Hematopoietic multipotent progenitor cell treated with erythropoietin and hydrocortisone succinate and interleukin-3 and kit ligand, for 15 days (in vitro differentiated cells): ENCODE measurements at regions not wholly inside any gene's neighbourhood (a gene's known extent, or its start where the extent isn't known, plus 50 kb on each side); places are given as distances from the start of the nearest gene placed in this dataset.
A peak's percentile ranks its signal among the peaks of the same experiment; 100 is the strongest.

Experiments used
- DNase-seq: peaks from one replicate; pipeline ENCODE4 v3.0.0-alpha.2; 2015; ENCODE audit warnings: low spot score

DNA sequence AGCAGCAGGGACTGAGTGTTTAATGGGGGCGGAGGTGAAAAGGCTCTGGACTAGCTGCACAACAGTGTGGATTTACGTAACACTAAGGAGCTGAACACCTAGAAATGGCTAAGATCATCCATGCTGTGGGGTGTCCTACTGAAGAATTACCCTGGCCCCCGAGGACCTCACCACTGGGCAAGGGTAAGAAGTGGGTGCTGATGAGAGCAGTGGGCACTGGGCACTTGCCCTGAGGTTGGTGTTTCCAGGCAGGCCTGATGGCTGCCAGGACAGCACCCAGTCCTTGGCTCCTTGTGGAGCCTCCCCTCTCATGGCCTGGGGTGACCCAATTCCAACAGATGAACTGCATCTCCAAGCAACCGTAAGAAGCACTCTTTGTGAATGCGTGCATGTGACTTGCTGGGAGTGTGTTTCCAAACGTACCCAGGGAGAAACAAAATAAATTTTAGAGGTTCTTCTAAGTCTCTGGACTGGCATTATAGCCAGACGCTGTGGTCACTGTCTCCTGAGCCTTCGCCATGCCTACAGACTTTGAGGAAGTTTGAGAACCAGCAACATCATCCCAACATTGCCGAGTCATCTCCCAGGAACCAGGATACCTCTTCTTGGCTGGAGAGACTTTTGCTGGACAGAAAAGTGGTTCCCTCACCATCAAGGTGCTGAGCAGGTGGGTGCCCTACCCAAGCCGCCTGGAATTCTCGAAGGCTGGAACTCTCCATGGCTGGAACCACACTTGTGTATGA is 245.9 kb downstream of the ERMARD start:
- no peak for DNase-seq

DNA sequence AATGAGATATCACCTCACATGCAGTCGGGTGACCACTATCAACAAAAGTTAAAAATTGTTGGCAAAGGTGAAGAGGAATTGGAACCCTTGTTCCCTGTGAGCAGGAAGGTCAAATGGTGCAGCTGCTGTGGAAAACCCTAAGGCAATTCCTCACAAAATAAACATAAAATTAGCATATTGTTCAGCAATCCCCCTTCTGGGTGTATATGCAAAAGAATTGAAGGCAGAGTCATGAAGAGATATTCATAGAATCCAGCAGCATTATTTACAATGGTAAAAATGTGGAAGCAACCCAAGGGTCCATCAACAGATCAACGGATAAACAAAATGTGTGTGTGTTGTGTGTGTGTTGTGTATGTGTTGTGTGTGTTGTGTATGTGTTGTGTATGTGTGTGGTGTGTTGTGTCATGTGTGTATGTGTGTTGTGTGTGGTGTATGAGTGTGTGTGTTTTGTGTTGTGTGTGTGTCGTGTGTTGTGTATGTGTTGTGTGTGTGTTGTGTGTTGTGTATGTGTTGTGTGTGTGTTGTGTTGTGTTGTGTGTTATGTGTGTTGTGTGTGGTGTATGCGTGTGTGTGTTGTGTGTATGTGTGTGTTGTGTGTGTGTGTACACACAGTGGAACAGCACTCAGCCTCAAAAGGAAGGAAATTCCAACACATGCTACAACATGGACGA is 245.1 kb downstream of the ERMARD start:
- no peak for DNase-seq

DNA sequence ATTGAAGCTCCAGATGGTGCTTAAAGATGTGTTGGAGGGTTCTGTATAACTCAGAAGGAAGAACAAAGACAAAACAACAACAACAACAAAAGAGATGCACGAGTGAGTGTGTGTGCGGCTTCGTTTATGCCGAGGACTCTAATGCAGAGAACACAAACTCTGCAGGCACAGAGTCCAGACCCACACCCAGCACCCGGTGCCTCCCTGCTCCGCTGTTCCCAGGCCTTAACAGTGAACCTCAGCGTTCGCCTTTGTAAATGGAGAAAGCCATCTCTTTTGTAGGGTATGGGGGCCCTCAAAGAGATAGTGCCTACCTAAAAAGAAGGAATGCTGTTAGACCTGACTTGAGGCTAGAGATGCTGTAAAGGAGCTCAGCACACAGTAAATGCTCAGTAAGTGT is 243.3 kb downstream of the ERMARD start:
- DNase-seq, result no peak

DNA sequence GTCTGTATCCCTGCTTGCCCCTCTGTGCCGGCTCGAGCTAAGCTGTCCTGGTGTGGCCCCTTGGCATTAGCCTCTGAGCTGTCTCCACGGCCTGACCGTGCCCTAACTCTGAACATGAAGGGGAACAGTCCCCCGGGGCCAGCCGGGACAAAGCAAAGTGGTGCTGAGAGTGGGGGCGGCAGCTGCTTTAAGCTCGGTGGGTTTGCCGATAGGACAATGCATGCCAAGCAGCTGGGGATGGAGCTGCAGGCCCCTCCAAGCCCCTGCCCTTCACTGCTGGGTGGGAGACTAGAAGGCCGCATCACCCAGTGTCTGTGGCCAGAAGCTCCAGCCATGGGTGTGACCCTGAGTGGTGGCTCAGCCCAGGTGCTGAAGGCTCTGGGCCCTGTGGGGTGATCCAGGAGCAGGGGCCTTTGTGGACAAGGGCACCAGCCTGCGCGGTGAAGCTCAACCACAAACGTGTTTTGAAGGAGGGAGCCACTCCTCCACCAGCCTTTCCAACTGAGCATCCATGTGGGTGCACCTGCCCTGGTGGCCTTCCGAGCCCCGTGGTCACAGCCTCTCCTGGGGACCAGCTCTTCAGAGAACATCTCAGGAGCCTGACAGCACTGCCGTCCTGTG is 242.5 kb downstream of the ERMARD start:
- DNase-seq, result no peak

DNA sequence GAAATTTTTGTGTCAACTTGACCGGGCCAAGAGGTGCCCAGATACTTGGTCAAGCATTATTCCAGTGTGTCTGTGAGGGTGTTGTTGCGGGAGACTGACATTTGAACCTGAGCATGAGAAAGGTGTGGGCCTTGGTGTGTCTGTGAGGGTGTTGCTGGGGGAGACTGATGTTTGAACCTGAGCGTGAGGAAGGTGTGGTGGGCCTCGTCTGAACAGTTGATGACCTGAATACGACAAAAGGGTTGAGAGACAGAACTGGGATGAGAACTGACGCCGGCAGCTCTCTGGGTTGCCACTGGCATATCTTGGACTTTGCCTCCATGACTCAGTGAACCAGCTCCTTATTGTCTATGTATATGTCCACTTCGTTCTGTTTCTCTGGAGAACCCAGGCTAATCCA is 240.5 kb downstream of the ERMARD start:
- no peak for DNase-seq

DNA sequence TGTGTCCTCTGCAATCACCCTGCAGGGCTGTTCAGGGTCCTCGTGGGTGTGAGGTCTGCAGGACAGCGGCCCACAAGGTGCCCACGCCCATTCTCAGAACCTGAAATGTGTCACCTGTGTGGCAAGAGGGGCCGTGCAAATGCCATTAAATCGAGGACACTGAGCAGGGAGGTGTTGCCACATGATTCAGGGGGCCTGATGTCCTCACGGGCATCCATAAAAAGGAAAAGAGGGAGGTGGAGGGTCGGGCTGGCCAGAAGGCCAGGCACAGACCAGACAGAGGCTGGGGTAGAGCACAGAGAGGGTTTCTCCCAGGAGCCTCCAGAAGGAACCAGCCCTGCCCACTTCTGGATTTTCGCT is 239.6 kb downstream of the ERMARD start:
- no peak for DNase-seq

DNA sequence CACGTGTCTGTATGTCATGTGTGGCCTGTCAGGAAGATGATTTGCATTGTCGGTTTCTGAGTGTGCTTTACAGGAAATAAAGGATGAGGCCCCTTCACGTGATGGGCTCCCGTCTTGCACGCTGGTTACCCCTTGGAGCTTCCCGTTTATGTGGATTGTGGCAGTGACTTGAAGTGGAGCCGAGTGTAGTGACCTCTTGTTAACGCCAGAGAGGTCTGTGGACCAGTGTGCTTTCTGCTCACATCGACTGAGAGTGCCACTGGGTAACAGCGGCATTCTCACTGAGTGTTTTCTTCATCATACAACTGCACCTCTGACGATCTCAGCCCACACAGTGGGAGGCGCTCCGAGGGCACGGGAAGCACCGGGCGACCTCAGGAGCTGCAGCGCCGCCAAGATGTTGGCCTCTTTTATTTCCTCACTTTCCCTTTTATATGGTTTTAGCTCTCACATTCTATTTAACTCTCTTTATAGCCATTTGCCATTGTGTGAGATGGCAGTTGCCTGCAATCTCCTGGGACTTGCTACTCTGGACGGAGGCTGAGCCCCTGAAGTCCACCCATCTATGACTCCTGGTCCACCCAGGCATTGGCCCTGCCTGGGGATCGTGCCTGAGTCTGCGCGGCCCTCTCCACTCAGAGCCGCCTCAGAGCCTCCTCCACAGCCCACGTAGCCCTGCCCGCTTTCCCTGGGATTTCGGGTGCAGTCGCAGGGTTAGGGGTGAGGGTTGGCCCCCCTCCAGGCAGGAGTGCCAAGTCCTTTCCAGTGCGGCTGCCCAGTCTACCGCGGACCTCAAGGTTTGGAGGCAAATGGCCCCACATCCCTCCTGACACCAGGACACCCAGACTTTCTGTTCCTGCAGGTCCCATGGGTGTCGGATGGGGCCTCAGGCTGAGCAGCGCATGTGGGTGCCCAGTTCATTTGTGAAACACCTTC is 238.9 kb downstream of the ERMARD start:
- peak; percentile 23 for DNase-seq

DNA sequence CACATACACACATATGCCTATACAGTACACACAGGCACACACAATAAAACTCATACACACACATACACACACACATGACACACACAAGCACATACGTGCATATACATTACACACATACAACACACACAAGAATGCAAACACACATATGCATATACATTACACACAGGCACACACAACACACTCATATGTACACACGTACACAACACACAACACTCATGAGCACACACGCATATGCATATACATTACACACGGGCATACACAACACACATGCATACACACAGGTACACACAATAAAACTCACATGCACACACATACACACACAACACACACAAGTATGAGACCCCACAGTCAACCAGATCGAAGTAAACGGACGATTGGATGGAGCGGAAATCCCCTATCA is 238.2 kb downstream of the ERMARD start:
- no peak for DNase-seq

DNA sequence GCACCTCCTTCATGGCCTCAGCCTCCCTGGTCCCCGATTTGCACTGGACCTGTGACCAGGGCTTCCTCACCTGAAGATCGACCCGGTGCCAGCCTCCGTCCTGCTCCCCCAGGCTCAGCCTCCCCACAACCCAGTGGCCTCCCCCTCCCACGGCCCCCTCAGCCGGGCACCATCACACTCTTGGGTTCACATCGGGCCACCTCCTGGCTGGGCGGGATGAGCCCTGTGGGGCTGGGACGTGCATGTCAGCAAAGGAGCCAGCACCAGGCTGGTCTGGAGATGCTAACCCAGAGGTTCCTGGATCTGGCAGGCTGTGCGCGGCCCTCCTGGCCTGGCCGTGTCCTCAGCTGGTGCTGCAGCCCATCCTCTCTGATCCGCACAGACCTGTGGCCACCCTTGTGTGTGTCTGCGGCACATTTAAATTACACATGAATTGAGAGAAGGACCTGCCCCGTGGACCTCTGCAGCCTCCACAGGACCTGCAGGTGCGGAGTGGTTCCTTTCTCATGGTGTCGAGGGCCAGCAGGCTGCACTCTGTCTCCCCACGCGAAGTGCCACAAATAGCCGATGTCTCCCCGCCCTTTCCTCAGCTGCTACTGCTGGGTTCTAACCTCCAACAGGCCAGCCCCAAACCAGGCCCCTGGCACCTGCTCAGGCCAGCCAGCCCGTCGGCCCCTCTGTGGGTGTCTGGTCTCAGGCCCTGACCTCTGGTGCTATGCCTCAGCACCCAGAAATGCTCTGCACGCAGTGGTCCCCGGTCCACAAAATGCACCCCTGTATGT is 237.5 kb downstream of the ERMARD start:
- DNase-seq, result no peak

DNA sequence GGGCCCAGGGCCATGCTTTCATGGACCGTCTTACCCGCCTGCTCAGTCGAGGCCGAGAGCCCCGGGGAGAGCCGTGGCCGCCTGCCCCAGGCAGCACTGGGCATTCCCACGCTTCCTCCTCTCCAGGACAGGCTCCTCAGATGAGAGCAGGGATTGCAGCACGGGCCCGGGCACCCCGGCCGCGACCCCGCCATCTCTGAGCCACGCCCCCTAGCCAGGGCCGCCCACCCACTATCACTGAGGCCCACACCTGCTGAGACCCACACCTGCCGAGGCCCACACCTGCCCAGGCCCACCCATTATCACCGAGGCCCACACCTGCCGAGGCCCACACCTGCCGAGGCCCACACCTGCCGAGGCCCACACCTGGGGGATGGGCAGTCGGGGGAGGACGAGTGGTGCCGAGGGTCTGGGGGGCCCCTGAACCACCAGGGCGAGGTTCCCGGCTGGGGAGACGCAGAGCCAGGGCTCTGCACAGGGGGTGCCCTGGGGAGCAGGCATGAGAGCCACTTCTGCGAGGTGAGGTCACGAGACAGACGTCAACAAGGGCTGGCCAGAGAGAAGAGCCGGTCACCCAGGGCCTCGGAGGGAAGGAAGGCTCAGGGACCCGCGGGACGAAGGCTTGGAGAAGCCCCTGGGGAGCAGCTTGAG is 235.6 kb downstream of the ERMARD start:
- no peak for DNase-seq

DNA sequence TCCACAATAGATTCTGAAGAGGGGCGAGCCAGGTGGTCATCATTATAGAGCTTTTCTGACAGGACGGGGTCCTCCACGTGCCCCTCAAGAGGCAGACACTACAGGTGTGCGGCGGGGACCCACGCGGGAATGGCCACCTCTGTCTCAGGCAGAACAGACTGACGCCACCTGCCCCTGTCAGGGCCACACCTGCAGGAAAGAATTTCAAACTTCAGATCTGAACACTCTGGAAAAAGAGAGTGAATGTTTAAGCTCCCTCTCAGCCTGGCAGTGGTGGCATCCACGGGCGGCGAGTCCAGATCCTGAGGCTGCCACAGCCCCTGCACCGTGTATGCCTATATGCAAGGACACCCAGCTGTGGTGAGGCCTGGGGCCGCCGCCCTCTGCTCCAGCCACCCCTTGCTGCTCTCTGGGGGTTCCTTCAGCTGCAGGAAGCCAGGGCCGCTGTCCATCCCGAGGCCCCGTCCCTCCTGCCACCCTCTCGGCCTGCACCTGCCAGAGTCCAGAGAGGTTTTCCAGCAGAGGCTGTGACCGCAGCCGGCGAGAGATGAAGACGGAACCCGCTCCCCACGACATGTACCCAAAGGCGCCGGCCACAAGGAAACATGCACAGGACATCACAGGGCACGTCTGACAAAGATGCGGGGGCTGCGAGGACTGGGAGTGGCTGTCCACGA is 234.9 kb downstream of the ERMARD start:
- no peak for DNase-seq

DNA sequence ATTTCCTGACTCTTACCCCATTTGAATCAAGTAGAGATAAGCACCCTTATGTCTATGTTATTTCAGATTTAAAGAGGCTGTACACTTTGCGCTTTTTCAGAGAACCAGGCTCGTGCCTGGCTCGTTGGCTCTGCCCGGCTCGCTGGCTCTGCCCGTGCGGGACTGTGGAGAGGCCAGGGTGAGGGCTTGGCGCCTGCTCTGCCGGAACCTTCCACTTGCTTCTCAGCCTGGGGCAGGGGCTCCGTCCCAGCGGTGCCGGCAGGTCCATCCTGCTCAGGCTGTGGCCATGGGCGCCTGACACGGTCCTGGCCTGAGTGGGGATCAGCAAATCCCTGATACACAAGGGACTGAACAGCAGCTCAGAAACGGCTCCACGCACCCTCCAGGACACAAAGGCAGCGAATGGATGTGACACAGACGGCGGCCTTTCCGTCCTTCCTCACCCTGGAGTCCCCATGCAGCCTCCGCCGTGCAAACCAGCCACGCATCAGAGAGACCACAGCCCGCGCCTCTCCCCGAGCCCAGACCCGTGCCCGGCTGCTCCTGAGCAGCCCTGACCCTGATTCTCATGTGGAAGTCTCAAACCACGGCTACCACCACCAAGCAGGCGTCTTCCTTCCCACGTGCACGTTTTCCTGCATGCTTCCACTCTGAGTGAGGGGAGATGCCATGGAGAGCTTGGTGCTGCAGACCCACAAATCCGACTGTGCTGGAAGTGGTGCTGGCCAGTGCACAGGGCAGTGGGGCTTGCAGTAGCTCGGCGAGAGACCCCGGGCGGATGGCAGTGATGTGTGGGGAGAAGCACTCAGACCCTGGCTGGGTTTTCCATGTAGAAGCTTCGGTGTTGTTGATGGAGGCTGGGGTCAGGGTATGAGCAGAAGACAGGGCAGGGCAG is 233.9 kb downstream of the ERMARD start:
- no peak for DNase-seq

DNA sequence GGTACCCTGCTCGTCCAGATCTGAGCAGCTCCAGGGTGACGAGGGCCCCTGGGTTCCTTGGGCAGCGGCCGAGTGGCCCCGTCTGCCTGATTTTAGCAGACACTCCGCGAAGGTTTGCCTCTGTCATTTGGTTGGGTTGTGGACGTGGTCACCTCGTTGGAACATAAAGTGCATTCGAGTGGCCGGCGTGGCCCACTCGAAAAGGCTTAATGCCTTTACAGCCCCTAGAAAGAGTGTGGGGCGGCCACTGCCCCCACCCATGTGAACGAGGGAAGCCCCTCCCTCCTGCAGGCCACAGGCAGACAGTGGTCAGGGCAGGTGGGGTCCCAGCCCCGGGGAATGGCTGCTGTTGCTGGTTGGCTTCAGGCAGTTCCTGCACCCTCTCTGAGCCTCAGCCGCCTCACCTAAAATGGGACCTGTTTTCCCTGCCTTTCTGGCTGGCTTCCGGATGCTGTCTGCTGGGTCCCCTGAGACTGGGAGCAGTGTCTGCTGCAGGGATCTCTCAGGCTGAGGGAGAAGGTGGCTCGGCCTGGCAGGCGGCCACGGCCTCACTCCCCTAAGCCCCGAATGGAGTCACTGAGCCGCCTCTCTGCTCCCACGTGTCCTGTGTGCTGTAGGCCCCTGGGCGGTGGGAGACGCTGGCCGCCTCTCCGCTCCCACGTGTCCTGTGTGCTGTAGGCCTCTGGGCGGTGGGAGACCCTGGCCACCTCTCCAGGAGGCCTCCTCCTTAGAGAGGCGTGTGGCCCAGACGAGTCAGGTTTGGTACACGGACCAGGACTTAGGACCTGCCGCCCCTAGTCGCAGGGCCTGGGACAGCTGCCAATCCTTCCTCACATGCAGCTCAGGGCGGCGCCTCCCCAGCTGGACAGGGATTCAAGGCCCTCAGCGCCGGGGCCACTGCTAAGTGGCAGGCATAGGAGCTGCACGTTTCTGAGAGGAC is 233.0 kb downstream of the ERMARD start:
- DNase-seq, result no peak

DNA sequence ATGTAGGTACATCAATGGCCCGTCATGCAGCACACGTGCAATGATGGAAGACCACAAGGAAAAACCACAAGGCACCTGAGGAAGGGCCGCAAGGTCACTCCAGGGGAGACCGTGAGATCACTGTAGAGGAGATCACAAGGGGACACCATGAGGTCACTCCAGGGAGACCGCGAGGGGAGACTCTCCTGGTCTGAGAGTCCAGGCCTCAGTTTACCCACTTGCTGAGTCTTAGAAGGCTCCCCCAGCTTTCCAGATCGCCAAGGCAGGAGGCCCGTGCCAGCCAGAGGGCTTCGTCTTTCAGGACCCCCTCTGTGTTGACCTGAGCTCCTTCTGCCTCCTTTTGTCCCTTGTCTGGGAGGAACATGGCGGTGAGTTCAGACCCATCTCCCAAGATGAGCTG is 232.2 kb downstream of the ERMARD start:
- DNase-seq, result no peak

DNA sequence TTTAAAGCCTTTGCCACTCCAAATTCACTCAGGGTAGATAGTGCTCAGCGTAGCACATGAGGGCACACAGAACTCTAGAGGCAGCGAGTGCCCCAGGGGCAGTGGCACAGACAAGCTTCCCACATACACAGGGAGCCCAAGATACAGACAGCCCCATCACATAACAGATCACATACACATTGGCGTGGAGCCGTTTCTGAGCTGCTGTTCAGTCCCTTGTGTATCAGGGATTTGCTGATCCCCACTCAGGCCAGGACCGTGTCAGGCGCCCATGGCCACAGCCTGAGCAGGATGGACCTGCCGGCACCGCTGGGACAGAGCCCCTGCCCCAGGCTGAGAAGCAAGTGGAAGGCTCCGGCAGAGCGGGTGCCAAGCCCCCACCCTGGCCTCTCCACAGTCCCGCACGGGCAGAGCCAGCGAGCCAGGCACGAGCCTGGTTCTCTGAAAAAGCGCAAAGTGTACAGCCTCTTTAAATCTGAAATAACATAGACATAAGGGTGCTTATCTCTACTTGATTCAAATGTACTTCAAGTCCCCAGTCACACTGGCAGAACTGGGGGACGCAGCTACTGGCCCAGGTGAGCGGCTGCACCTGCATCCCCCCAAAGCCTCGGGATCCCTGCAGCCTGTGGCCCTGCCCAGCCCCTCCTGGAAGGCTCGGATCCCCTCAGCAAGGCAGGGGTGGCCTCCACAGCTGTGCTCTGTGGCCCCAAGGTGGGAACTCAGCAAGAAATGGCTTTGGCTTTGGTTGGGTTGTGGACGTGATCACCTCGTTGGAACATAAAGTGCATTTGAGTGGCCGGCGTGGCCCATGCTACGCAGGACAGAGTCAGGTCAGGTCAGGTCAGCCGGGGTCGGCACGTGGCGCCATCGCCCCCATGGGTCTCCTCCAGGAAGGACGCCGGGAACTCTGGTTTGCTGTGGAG is 231.3 kb downstream of the ERMARD start:
- DNase-seq, result no peak

DNA sequence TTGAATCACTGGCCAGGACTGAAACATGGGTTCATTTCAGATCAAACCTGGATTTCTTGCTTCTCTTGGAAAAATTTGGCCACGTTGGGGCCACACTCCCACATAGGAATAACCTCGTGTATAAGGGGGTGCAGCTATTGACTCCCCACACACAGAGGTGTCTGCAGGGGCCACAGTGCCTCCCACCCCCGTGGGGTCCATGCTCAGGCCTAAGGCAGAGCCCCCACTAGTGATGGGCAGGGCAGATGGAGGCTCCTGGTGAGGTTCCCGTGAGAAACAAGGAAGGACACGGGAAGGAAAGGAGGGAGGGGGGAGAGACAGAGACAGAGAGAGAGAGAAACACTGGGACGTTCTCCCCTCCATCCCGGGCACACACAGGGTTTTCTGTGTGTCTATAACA is 230.5 kb downstream of the ERMARD start:
- no peak for DNase-seq

DNA sequence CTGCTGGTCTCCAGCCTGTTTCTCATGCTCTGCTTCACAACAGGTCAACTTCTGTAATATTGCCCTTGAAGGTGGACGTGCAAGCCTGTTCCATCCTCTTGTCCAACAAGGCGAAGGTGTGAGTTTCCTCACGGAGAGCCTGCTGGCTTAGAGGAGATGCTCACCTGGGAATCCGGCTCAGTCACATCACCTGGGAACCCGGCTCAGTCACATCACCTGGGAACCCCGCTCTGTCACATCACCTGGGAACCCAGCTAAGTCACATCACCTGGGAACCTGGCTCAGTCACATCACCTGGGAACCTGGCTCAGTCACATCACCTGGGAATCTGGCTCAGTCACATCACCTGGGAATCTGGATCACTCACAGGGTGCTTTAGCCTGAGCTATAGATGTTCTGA is 230.1 kb downstream of the ERMARD start:
- DNase-seq, result no peak
